ENCODE measurements at regions not wholly inside any gene's neighbourhood (a gene's known extent, or its start where the extent isn't known, plus 50 kb on each side); places are given as distances from the start of the nearest gene placed in this dataset.

- Histone ChIP-seq H3K27ac (ENCODE audit: insufficient read depth, low read depth, low read length) (peak overlapping the region; percentile 70), H3K4me2 (ENCODE audit: insufficient read depth, low read length) (peak overlapping the region; percentile 53), H3K9me1 (replicated peaks; ENCODE audit: control insufficient read depth, extremely low read depth, insufficient read depth, low read length) (no peaks in the 10 kb centered on the region), H2AFZ (ENCODE audit: low read depth, low read length) (peak overlapping the region; percentile 53), H4K20me1 (replicated peaks; ENCODE audit: control insufficient read depth, extremely low read depth, insufficient read depth, low read length) (no peaks in the 10 kb centered on the region), H3K27me3 (ENCODE audit: control insufficient read depth in 2 of 2, insufficient read depth in 2 of 2, low read length in 2 of 2) (no peaks in the 10 kb centered on the region), H3K4me1 (ENCODE audit: control insufficient read depth, extremely low read depth, insufficient read depth, low read length) (peaks cover 42% of the 10 kb centered on the region), H3K9ac (replicated peaks; ENCODE audit: extremely low read depth, insufficient read depth, low read length) (peak overlapping the region; percentile 51), H3K9me3 (replicated peaks; ENCODE audit: control insufficient read depth, insufficient read depth, low read length) (no peaks in the 10 kb centered on the region), H3K36me3 (ENCODE audit: control insufficient read depth in 2 of 2, extremely low read depth in 1 of 2, insufficient read depth in 2 of 2, low read length in 2 of 2) (no peaks in the 10 kb centered on the region), H3K79me2 (ENCODE audit: control insufficient read depth, insufficient read depth, low read length) (no peaks in the 10 kb centered on the region), H3K4me3 (replicated peaks in 1 of 3; ENCODE audit: insufficient read depth in 1 of 3, low read depth in 1 of 3, low read length in 3 of 3) (no peak overlapping the region)
- intact Hi-C loops (cut with micrococcal nuclease) (loop anchor here (1.0 kb wide), 1 partner anchor 34 kb away; no protein-coding TSS in a partner anchor), dilution Hi-C loops (cut with MboI; ENCODE audit: extremely low pct_ligation_motif_present, low sequenced_read_pairs) (no loop called here)
- DNase-seq (ENCODE audit: low read depth, low spot score) (peak; percentile 28), FAIRE-seq (no peak)
- no TSS peak for BruUV-seq (replicated peaks)
- POLR2A ChIA-PET = interaction anchor here (0.6 kb wide), 2 partner anchors 9 to 714 kb away, joined by 3 to 4 read pairs; no protein-coding TSS in a partner anchor
- CTCF ChIA-PET = interaction anchor here (0.8 to 1.6 kb wide), 5 partner anchors 24 to 1471 kb away, joined by 3 to 5 read pairs (median 4); no protein-coding TSS in a partner anchor
- TF ChIP-seq MYC (IDR thresholded peaks at IDR 0.05; ENCODE audit: low read depth, low read length) (no peak), JUN (IDR thresholded peaks at IDR 0.05; ENCODE audit: borderline replicate concordance, insufficient read depth, insufficient read length, low read depth) (peak; percentile 7), EZH2 (IDR thresholded peaks at IDR 0.05; ENCODE audit: borderline replicate concordance, low read depth, low read length, severe bottlenecking) (no peak), POLR2A (IDR thresholded peaks at IDR 0.05; ENCODE audit: low read depth, low read length) (no peak), FOS (IDR thresholded peaks at IDR 0.05; ENCODE audit: borderline replicate concordance, insufficient read depth, low read length) (peak; percentile 30), POLR2AphosphoS5 (IDR thresholded peaks at IDR 0.05; ENCODE audit: insufficient read depth, low read depth, low read length) (no peak), CTCF (IDR thresholded peaks at IDR 0.05; ENCODE audit: extremely low read depth in 1 of 2, insufficient read depth in 1 of 2, low read depth in 1 of 2, low read length in 2 of 2) (no peak), MAX (IDR thresholded peaks at IDR 0.05; ENCODE audit: insufficient read depth, insufficient read length) (no peak), GATA2 (IDR thresholded peaks at IDR 0.05; ENCODE audit: insufficient read depth, insufficient read length, low read depth, low read length) (no peak)
These were observed 180.8 kb upstream of the MMADHC start for GRCh38 chr2:149768320-149768799.
